Kidney epithelial cell (primary cell): ENCODE measurements at regions not wholly inside any gene's neighbourhood (a gene's known extent, or its start where the extent isn't known, plus 50 kb on each side); places are given as distances from the start of the nearest gene placed in this dataset.

Source experiments
- DNase-seq: peaks from one replicate; pipeline ENCODE4 v3.0.0-alpha.2; 2010; ENCODE audit warnings: low read depth
- H3K27me3 ChIP-seq: 2 replicates; pipeline ENCODE4 v1.6.0; 2011; ENCODE audit warnings: low read length; ENCODE audit not compliant: control insufficient read depth, insufficient read depth
- H3K36me3 ChIP-seq: 2 replicates; pipeline ENCODE4 v1.5.1; 2011; ENCODE audit warnings: low read length; ENCODE audit not compliant: control insufficient read depth, insufficient read depth
- H3K4me3 ChIP-seq: 2 replicates; pipeline ENCODE4 v1.5.1; 2011; ENCODE audit warnings: low read depth, mild to moderate bottlenecking, control low read depth, low read length
- TF ChIP-seq, protein P1 (sequence below): IDR thresholded peaks from 2 replicates; pipeline ENCODE4 v1.5.1; 2011; ENCODE audit warnings: mild to moderate bottlenecking, moderate library complexity, low read length, control low read depth, inconsistent platforms; ENCODE audit not compliant: insufficient read depth, poor library complexity, severe bottlenecking

GRCh38 chr4:181478656-181479055, 764.5 kb upstream of the TENM3 start:
- TF ChIP-seq, protein P1, sequence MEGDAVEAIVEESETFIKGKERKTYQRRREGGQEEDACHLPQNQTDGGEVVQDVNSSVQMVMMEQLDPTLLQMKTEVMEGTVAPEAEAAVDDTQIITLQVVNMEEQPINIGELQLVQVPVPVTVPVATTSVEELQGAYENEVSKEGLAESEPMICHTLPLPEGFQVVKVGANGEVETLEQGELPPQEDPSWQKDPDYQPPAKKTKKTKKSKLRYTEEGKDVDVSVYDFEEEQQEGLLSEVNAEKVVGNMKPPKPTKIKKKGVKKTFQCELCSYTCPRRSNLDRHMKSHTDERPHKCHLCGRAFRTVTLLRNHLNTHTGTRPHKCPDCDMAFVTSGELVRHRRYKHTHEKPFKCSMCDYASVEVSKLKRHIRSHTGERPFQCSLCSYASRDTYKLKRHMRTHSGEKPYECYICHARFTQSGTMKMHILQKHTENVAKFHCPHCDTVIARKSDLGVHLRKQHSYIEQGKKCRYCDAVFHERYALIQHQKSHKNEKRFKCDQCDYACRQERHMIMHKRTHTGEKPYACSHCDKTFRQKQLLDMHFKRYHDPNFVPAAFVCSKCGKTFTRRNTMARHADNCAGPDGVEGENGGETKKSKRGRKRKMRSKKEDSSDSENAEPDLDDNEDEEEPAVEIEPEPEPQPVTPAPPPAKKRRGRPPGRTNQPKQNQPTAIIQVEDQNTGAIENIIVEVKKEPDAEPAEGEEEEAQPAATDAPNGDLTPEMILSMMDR: no peak
- Histone ChIP-seq H3K36me3 (no peaks in the 10 kb centered on the region), H3K27me3 (no peaks in the 10 kb centered on the region), H3K4me3 (no peak overlapping the region)
- DNase-seq: no peak

DNA sequence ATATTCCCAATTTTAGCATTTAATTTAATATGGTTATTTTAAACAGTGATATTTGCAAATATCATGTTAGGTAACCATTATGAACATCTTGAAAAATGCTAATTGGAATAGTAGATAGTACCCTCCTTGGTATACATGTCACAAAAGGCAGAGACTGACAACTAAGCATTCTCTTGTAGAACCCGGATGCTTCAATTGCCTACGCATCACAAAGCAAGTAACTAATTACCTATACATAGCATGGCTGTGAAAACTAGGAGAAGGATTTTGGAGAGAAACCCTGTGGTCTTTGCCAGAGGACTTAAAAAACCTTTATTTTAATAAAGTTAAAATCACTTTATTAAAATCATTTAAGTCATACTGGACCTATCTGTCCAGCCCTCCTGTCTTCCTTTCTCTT, 764.1 kb upstream of the TENM3 start:
- DNase-seq: no peak
- Histone ChIP-seq H3K27me3 (no peaks in the 10 kb centered on the region), H3K36me3 (no peaks in the 10 kb centered on the region), H3K4me3 (no peak overlapping the region)
- TF ChIP-seq, protein P1: no peak

DNA sequence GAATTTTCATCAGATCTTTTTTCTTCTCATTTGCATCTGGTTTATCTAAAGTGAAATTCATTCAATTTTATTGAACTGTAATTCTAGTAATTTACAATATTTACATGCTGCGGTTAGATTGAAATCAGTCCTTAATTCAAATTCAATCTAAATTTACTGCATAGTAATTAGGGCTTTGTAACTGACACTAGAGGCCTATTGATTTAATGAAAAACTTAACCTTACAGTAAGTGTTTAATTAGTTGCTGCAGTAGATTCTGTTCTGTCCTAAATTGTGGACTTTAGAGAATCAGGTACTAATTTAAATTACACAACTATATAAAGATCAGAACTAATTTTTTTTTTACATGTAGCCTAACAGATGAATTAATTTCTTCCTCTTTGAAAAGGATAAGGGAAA, 758.8 kb upstream of the TENM3 start:
- TF ChIP-seq, protein P1: no peak
- H3K36me3 ChIP-seq: no peaks in the 10 kb centered on the region
- H3K27me3 ChIP-seq: no peaks in the 10 kb centered on the region
- no peak for DNase-seq
- H3K4me3 ChIP-seq: no peak overlapping the region

DNA sequence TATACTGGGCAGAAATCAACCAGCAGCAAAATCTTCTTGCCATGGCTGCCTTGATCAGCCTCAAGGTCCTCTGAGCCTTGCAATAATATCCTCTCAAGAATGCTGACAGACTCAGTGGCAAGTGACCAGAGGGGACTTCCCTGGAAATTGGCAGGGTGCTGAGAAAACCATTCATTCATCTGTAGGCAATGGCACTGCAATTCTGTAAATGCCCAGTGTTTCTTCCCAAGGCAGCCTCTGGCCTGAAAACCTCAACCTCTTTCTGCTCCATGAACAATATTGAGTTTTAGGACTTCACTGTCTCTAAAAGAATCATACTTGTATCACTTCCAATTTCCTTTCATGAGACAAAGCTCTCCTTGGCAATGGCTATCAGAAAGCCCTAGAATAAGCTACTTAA, 754.3 kb upstream of the TENM3 start:
- H3K36me3 ChIP-seq: no peaks in the 10 kb centered on the region
- TF ChIP-seq, protein P1: no peak

GRCh38 chr4:181498148-181498547, 745.1 kb upstream of the TENM3 start:
- DNase-seq: no peak
- H3K27me3 ChIP-seq: no peaks in the 10 kb centered on the region
- no peaks in the 10 kb centered on the region for H3K36me3 ChIP-seq
- TF ChIP-seq, protein P1: no peak
- no peak overlapping the region for H3K4me3 ChIP-seq

More for the DNA sequence above, 754.3 kb upstream of the TENM3 start:
- DNase-seq: no peak
- H3K4me3 ChIP-seq: no peak overlapping the region
- H3K27me3 ChIP-seq: no peaks in the 10 kb centered on the region

DNA sequence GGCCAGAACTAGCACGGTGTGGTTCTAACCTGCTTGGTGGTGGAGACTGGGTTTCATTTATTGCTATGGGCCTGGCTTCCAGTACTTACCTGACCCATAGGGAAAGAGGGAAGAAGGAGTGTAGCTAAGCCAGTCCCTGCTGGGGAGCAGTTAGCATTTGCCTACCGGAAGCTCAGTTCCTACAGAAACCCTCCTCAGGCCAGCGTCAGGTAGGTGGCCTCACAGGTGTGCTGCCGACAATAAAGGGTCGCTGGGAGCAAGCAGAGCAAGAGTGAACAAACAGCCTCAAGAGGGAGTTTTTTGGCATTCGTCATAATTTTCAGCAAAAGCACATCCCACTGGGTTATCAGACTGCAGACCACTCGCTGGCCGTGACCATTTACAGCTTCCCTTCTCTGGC, 740.6 kb upstream of the TENM3 start:
- TF ChIP-seq, protein P1: no peak
- DNase-seq: no peak
- H3K4me3 ChIP-seq: no peak overlapping the region

More for the DNA sequence above, 740.6 kb upstream of the TENM3 start:
- Histone ChIP-seq H3K27me3 (no peaks in the 10 kb centered on the region), H3K36me3 (no peaks in the 10 kb centered on the region)
